IPS-NIHi11 (cell line): ENCODE measurements at regions not wholly inside any gene's neighbourhood (a gene's known extent, or its start where the extent isn't known, plus 50 kb on each side); places are given as distances from the start of the nearest gene placed in this dataset.

ENCODE experiments used
- DNase-seq: peaks from one replicate; pipeline ENCODE4 v3.0.0; 2012; ENCODE audit warnings: mixed read lengths, low spot score

GRCh38 chr11:79498667-79499066 is 57.8 kb upstream of the TENM4 start:
- DNase-seq: no peak

GRCh38 chr11:79493555-79494171 is 52.8 kb upstream of the TENM4 start:
- DNase-seq: peak; percentile 89

GRCh38 chr11:79492008-79492407 is 51.2 kb upstream of the TENM4 start:
- DNase-seq: no peak
